ENCODE measurements at regions not wholly inside any gene's neighbourhood (a gene's known extent, or its start where the extent isn't known, plus 50 kb on each side); places are given as distances from the start of the nearest gene placed in this dataset.

- H3K36me3 Mint-ChIP-seq (ENCODE audit: insufficient read depth, unreplicated experiment): no peaks in the 10 kb centered on the region
- H3K27me3 Mint-ChIP-seq (ENCODE audit: insufficient read depth, unreplicated experiment): peaks cover 27% of the 10 kb centered on the region
- TF ChIP-seq CTCF (IDR thresholded peaks at IDR 0.05; ENCODE audit: insufficient read depth in 1 of 2, low read depth in 1 of 2, low read length in 1 of 2, severe bottlenecking in 1 of 2, unreplicated experiment in 1 of 2): no peak
- no peak for DNase-seq
- Histone ChIP-seq H3K4me3 (ENCODE audit: low read depth, low read length) (no peak overlapping the region), H3K36me3 (ENCODE audit: control insufficient read depth, insufficient read depth, low read length) (no peaks in the 10 kb centered on the region), H3K27me3 (replicated peaks; ENCODE audit: control insufficient read depth, insufficient read depth, low read length) (no peaks in the 10 kb centered on the region; the same call in 1 of the 2 replicates), H3K4me1 (no peaks in the 10 kb centered on the region), H3K9me3 (no peaks in the 10 kb centered on the region)
- POLR2A ChIA-PET: no interaction called here
- intact Hi-C loops (cut with micrococcal nuclease; ENCODE audit: unreplicated experiment): no loop called here
- H3K9me3 Mint-ChIP-seq (ENCODE audit: unreplicated experiment): no peaks in the 10 kb centered on the region
- H3K4me3 Mint-ChIP-seq (ENCODE audit: unreplicated experiment): no peak overlapping the region
- no peaks in the 10 kb centered on the region for H3K4me1 Mint-ChIP-seq (ENCODE audit: low read depth, unreplicated experiment)
- no TSS peak for BruUV-seq (replicated peaks)
- H3K27ac Mint-ChIP-seq (ENCODE audit: unreplicated experiment): no peak overlapping the region
- CTCF ChIA-PET: no interaction called here
Measured at GRCh38 chr5:143888912-143889311, 77.0 kb downstream of the HMHB1 start.

- Mint-ChIP-seq H3K27ac (ENCODE audit: unreplicated experiment) (no peak overlapping the region), H3K36me3 (ENCODE audit: insufficient read depth, unreplicated experiment) (no peaks in the 10 kb centered on the region), H3K9me3 (ENCODE audit: unreplicated experiment) (no peaks in the 10 kb centered on the region), H3K4me1 (ENCODE audit: low read depth, unreplicated experiment) (no peaks in the 10 kb centered on the region), H3K27me3 (ENCODE audit: insufficient read depth, unreplicated experiment) (peaks cover 27% of the 10 kb centered on the region), H3K4me3 (ENCODE audit: unreplicated experiment) (no peak overlapping the region)
- ChIA-PET CTCF (interaction anchor here (0.7 kb wide), 1 partner anchor 19 kb away, joined by 3 read pairs; no protein-coding TSS in a partner anchor), POLR2A (no interaction called here)
- no peaks in the 10 kb centered on the region for H3K36me3 ChIP-seq (ENCODE audit: control insufficient read depth, insufficient read depth, low read length)
- no peak for DNase-seq
- no peak overlapping the region for H3K4me3 ChIP-seq (ENCODE audit: low read depth, low read length)
- intact Hi-C loops (cut with micrococcal nuclease; ENCODE audit: unreplicated experiment): no loop called here
- no peak for TF ChIP-seq CTCF (IDR thresholded peaks at IDR 0.05; ENCODE audit: insufficient read depth in 1 of 2, low read depth in 1 of 2, low read length in 1 of 2, severe bottlenecking in 1 of 2, unreplicated experiment in 1 of 2)
- no TSS peak for BruUV-seq (replicated peaks)
- no peaks in the 10 kb centered on the region for H3K9me3 ChIP-seq
- no peaks in the 10 kb centered on the region; the same call in 1 of the 2 replicates for H3K27me3 ChIP-seq (replicated peaks; ENCODE audit: control insufficient read depth, insufficient read depth, low read length)
- H3K4me1 ChIP-seq: no peaks in the 10 kb centered on the region
Measured at GRCh38 chr5:143889986-143890385, 78.0 kb downstream of the HMHB1 start.

GRCh38 chr5:143890487-143890886 lies 78.5 kb downstream of the HMHB1 start:
- no peak overlapping the region for H3K4me3 ChIP-seq (ENCODE audit: low read depth, low read length)
- TF ChIP-seq CTCF (IDR thresholded peaks at IDR 0.05; ENCODE audit: insufficient read depth in 1 of 2, low read depth in 1 of 2, low read length in 1 of 2, severe bottlenecking in 1 of 2, unreplicated experiment in 1 of 2): no peak
- no peaks in the 10 kb centered on the region for H3K36me3 ChIP-seq (ENCODE audit: control insufficient read depth, insufficient read depth, low read length)
- no peak overlapping the region for H3K4me3 Mint-ChIP-seq (ENCODE audit: unreplicated experiment)
- H3K36me3 Mint-ChIP-seq (ENCODE audit: insufficient read depth, unreplicated experiment): no peaks in the 10 kb centered on the region
- DNase-seq: no peak
- no peaks in the 10 kb centered on the region for H3K9me3 Mint-ChIP-seq (ENCODE audit: unreplicated experiment)
- POLR2A ChIA-PET: no interaction called here
- H3K9me3 ChIP-seq: no peaks in the 10 kb centered on the region
- H3K4me1 ChIP-seq: no peaks in the 10 kb centered on the region
- H3K4me1 Mint-ChIP-seq (ENCODE audit: low read depth, unreplicated experiment): no peaks in the 10 kb centered on the region
- H3K27me3 Mint-ChIP-seq (ENCODE audit: insufficient read depth, unreplicated experiment): peaks cover 27% of the 10 kb centered on the region
- intact Hi-C loops (cut with micrococcal nuclease; ENCODE audit: unreplicated experiment): no loop called here
- H3K27me3 ChIP-seq (replicated peaks; ENCODE audit: control insufficient read depth, insufficient read depth, low read length): no peaks in the 10 kb centered on the region; the same call in 1 of the 2 replicates
- CTCF ChIA-PET: interaction anchor here (0.6 to 0.7 kb wide), 2 partner anchors 20 to 730 kb away, joined by 3 read pairs; no protein-coding TSS in a partner anchor
- no TSS peak for BruUV-seq (replicated peaks)
- no peak overlapping the region for H3K27ac Mint-ChIP-seq (ENCODE audit: unreplicated experiment)

Data from Caco-2 (cell line).